NT2/D1 (cell line): ENCODE measurements at regions not wholly inside any gene's neighbourhood (a gene's known extent, or its start where the extent isn't known, plus 50 kb on each side); places are given as distances from the start of the nearest gene placed in this dataset.

Experiments
- SUZ12 ChIP-seq: IDR thresholded peaks from 2 replicates; pipeline ENCODE4 v1.6.1; 2011; ENCODE audit not compliant: insufficient read length, insufficient read depth; ENCODE audit errors: extremely low read depth
- ZNF274 ChIP-seq: IDR thresholded peaks from 2 replicates; pipeline ENCODE4 v1.6.1; 2011; ENCODE audit warnings: mild to moderate bottlenecking, low read depth, low read length

- TF ChIP-seq SUZ12: no peak
- no peak for TF ChIP-seq ZNF274
Observed at GRCh38 chr16:58883131-58883530, 149.0 kb upstream of the GOT2 start.
